Gastroesophageal sphincter (tissue), 4 donors: ENCODE measurements at regions not wholly inside any gene's neighbourhood (a gene's known extent, or its start where the extent isn't known, plus 50 kb on each side); places are given as distances from the start of the nearest gene placed in this dataset.

Source experiments
- ATAC-seq: fragments of 150-250 bp; one replicate; pipeline ENCODE4 v1.9.1; 2016; ENCODE audit warnings: mild to moderate bottlenecking, moderate library complexity
- H3K27ac ChIP-seq, 4 donors: fragments of 200-600 bp; sonication (generic) in 3 of 4; 1 replicate in 3 of 4; 2 replicates in 1 of 4; pipeline ENCODE4 v1.5.1; 2016 to 2019
- H3K27me3 ChIP-seq: fragments of 200-600 bp; sonication (generic); one replicate; pipeline ENCODE4 v1.5.1; 2019
- H3K36me3 ChIP-seq, 2 donors: fragments of 200-600 bp; sonication (generic); one replicate each; pipeline ENCODE4 v1.5.1; 2019; ENCODE audit warnings: control low read depth in 1 of 2
- H3K4me1 ChIP-seq, 3 donors: fragments of 200-600 bp; sonication (generic); 1 replicate in 2 of 3; 2 replicates in 1 of 3; pipeline ENCODE4 v1.5.1; 2016 to 2019; ENCODE audit warnings: control low read depth in 2 of 3
- H3K4me3 ChIP-seq, 2 donors: fragments of 200-600 bp; sonication (generic); one replicate each; pipeline ENCODE4 v1.5.1; 2019; ENCODE audit warnings: mild to moderate bottlenecking in 1 of 2, moderate library complexity in 1 of 2
- H3K9me3 ChIP-seq, 3 donors: fragments of 200-600 bp; sonication (generic); one replicate each; pipeline ENCODE4 v1.5.1; 2017 to 2019; ENCODE audit warnings: control low read depth in 2 of 3
- EP300 ChIP-seq: sonication (generic); formaldehyde crosslinking; IDR thresholded peaks from one replicate; pipeline ENCODE4 v1.6.1; 2017; ENCODE audit warnings: antibody characterized with exemption, mild to moderate bottlenecking
- POLR2A ChIP-seq, 2 donors: fragments of 450-650 bp; IDR thresholded peaks; one replicate each; pipeline ENCODE4 v1.6.1; 2017; ENCODE audit warnings: antibody characterized with exemption in 2 of 2, mild to moderate bottlenecking in 2 of 2, moderate library complexity in 1 of 2
- POLR2AphosphoS5 ChIP-seq: sonication (generic); formaldehyde crosslinking; IDR thresholded peaks from one replicate; pipeline ENCODE4 v1.6.1; 2017; ENCODE audit warnings: antibody characterized with exemption
- WGBS, 2 donors: methylation state at CpG; one replicate each; pipeline ENCODE4 v1.1.5; 2018; ENCODE audit warnings: low coverage in 1 of 2; 5-methylcytosine and 5-hydroxymethylcytosine counted together
- TF ChIP-seq, protein P1 (sequence below), 4 experiments: fragments of 200-600 bp in 2 of 4; fragments of 450-650 bp in 2 of 4; sonication (generic) in 1 of 4; IDR thresholded peaks; one replicate each; pipeline ENCODE4 v1.5.1; 2017 to 2019; ENCODE audit warnings: antibody characterized with exemption in 4 of 4, mild to moderate bottlenecking in 2 of 4, moderate library complexity in 2 of 4

DNA sequence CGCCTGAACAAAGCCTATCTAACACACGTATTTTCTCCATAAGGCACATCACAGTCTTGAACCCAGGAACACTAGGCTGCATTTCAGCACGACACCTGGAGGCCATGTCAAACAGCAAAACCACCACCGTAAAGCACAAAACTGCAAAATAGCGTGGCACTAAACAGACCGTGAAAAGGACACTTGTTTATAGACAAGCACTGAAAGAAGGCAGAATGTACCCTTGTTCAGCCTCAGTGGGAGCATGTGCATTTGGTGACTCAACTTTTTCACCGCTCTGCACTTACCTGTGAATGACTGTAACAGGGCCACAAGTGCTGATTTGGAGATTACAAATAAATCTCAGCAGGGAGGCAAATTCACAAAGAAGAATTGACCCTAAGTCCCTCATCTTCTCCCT lies 80.8 kb downstream of the ISG20 start:
- no peak for ATAC-seq
- peaks cover 32% of the 10 kb centered on the region for H3K27me3 ChIP-seq
- no peak overlapping the region for H3K27ac ChIP-seq
- H3K4me3 ChIP-seq, result no peak overlapping the region
- H3K36me3 ChIP-seq, result no peaks in the 10 kb centered on the region
- H3K4me1 ChIP-seq, result no peaks in the 10 kb centered on the region
- TF ChIP-seq, protein P1, sequence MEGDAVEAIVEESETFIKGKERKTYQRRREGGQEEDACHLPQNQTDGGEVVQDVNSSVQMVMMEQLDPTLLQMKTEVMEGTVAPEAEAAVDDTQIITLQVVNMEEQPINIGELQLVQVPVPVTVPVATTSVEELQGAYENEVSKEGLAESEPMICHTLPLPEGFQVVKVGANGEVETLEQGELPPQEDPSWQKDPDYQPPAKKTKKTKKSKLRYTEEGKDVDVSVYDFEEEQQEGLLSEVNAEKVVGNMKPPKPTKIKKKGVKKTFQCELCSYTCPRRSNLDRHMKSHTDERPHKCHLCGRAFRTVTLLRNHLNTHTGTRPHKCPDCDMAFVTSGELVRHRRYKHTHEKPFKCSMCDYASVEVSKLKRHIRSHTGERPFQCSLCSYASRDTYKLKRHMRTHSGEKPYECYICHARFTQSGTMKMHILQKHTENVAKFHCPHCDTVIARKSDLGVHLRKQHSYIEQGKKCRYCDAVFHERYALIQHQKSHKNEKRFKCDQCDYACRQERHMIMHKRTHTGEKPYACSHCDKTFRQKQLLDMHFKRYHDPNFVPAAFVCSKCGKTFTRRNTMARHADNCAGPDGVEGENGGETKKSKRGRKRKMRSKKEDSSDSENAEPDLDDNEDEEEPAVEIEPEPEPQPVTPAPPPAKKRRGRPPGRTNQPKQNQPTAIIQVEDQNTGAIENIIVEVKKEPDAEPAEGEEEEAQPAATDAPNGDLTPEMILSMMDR (IDR thresholded peaks at IDR 0.05), result no peak
- WGBS, 2 donors, result 85 to 88% methylated on average over 4 to 7 of the region's 7 CpGs
- H3K9me3 ChIP-seq, result no peaks in the 10 kb centered on the region

DNA sequence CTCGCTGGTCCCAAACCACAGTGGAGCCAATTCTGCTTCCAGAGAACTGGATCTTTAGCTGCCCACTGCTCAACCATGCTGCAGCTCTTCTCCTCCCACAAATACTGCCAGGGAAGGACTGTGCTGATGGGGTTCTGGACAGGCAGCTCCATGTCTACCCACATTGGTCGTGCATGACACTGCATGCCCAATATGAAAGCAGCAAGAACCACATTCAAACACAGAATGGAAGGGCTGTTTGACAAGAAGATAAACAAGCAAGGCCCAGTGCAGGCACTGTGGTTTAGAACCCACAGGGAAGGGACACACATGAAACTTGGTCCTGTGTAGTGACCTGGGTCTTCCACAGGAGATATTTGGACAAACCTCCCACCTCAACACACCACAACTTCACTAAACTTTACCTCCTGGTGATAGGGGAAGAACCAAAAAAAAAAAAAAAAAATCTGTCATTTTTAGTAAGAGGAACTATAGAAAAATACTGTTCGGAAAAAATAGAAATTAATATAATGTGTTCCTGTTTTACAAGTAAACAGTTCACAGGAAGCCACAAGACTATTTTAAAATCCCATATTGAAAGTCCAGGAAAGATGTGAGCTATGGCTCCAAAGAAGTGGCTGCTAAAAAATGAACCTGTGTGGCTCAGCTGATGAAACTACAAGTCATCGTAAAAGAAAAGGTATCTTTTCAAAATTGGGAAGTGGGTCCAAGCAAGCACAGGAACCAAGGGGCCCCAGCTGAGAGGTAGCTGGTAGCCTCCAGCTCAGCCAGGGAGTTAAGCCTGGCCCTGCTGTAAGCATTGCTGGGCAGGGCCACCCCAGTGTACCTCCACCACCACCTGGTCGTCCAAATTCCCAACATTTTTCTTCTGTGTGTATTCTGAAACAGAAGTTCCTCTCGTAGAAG lies 77.7 kb upstream of the ACAN start:
- H3K36me3 ChIP-seq, result no peaks in the 10 kb centered on the region
- H3K27ac ChIP-seq, result no peak overlapping the region
- no peak for TF ChIP-seq POLR2AphosphoS5
- TF ChIP-seq, protein P1 (IDR thresholded peaks at IDR 0.05), result no peak
- no peak for TF ChIP-seq EP300
- TF ChIP-seq POLR2A (IDR thresholded peaks at IDR 0.05), result no peak
- H3K9me3 ChIP-seq, result no peaks in the 10 kb centered on the region
- 76 to 80% methylated on average over 5 of the region's 6 CpGs for WGBS, 2 donors
- no peaks in the 10 kb centered on the region for H3K27me3 ChIP-seq
- H3K4me1 ChIP-seq, result no peaks in the 10 kb centered on the region
- no peak overlapping the region for H3K4me3 ChIP-seq
- ATAC-seq, result no peak

DNA sequence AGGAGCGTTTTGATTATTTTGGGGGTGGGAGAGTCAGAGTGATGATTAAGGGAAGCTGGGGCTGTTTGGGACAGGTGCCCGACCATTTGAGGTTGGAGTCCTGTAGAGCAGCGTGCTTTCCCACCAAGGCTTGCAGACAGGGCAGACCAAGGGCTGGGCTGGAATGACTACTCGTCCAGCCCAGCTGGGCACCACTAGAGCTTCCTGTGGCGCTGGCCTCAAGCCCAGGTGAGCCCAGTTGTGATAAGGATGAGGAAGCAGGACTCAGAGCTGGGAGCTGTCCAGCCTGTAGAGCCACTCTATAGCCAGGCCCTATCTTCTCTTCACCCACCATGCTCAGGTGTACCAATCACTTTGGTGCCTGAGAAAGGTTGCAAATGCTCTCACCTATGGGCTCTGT lies 75.8 kb upstream of the ACAN start:
- Histone ChIP-seq H3K27ac (no peak overlapping the region), H3K4me3 (no peak overlapping the region), H3K4me1 (no peaks in the 10 kb centered on the region), H3K9me3 (no peaks in the 10 kb centered on the region), H3K27me3 (no peaks in the 10 kb centered on the region), H3K36me3 (no peaks in the 10 kb centered on the region)
- TF ChIP-seq EP300 (no peak), POLR2A (IDR thresholded peaks at IDR 0.05) (no peak), POLR2AphosphoS5 (no peak)
- TF ChIP-seq, protein P1 (IDR thresholded peaks at IDR 0.05), result no peak
- WGBS, 2 donors, result 59% methylated on average over 5 of the region's 5 CpGs; no CpG with 5 or more reads in 1 of the 2 donors
- no peak for ATAC-seq

DNA sequence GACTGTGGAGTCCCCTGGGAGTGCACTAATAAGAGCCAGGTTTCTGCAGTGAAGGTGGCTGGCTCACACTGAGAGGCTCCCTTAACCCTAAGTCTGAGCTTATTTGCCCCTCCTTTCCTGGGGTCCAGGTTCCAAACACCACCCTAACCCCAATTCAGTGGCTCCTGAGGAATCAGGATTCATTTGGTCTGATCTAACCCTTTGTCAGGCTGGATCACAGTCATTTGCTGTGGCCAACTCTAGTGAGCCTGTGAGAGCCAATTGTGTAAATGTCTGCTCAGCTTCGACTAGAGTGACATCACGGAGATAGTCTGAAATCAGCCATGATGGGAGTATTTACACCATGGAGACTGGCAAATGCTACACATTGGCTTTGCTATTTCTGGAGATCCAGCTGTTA lies 73.7 kb upstream of the ACAN start:
- Histone ChIP-seq H3K4me1 (no peaks in the 10 kb centered on the region), H3K9me3 (no peaks in the 10 kb centered on the region), H3K4me3 (no peak overlapping the region), H3K36me3 (no peaks in the 10 kb centered on the region), H3K27ac (no peak overlapping the region), H3K27me3 (no peaks in the 10 kb centered on the region)
- TF ChIP-seq, protein P1 (IDR thresholded peaks at IDR 0.05), result no peak
- no peak for TF ChIP-seq POLR2A (IDR thresholded peaks at IDR 0.05)
- no peak for TF ChIP-seq POLR2AphosphoS5
- no peak for TF ChIP-seq EP300
- ATAC-seq, result no peak
- WGBS, 2 donors, result 100% methylated on average over 2 of the region's 2 CpGs; no CpG with 5 or more reads in 1 of the 2 donors

DNA sequence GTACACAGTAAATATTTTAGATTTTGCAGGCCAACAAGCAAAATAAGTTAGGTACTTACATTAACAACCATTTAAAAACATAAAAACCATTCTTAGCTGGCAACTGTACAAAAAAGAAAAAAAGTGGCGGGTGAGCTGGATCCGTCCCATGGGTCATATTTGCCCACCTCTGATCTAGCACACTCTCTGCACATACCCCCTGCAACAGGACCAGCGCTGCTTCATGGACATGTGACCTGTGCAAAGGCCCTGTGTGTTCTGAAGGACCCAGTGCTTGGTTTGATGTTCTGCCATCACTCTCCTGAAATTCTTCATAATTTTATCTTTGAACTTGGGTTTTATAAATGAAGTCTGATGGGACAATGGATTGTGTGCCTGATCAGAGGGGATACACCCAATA lies 72.5 kb upstream of the ACAN start:
- Histone ChIP-seq H3K4me1 (no peaks in the 10 kb centered on the region), H3K4me3 (no peak overlapping the region), H3K36me3 (no peaks in the 10 kb centered on the region), H3K27me3 (no peaks in the 10 kb centered on the region), H3K9me3 (no peaks in the 10 kb centered on the region), H3K27ac (no peak overlapping the region)
- TF ChIP-seq POLR2A (IDR thresholded peaks at IDR 0.05), result no peak
- 74 to 85% methylated on average over 3 of the region's 3 CpGs for WGBS, 2 donors
- ATAC-seq, result no peak
